ENCODE measurements at regions not wholly inside any gene's neighbourhood (a gene's known extent, or its start where the extent isn't known, plus 50 kb on each side); places are given as distances from the start of the nearest gene placed in this dataset.

DNA sequence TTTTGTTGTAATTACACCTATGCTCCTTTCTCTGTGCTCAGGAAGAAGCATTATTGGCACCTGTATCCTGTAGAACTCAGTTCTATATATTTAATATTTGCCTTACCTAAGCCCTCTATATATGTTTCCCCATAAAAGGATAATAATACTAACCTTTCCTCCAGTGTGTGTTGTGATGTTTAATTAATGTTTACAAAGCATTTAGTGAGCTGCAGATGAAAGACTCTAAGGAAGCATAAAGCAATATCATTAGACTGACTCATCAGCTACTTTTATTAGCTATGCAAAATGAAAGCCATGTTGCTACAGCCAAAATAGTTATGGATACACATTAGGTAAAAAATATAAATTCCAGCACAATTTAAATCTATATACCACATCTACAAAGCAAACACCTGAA is 93.6 kb upstream of the PTPN13 start:
- intact Hi-C loops (cut with micrococcal nuclease), result no loop called here
- TF ChIP-seq JUN (IDR thresholded peaks at IDR 0.05; ENCODE audit: borderline replicate concordance, insufficient read depth, insufficient read length, low read depth), result no peak
- TF ChIP-seq POLR2AphosphoS5 (IDR thresholded peaks at IDR 0.05; ENCODE audit: insufficient read depth, low read depth, low read length), result no peak
- no peak for TF ChIP-seq POLR2A (IDR thresholded peaks at IDR 0.05; ENCODE audit: low read depth, low read length)
- no peak for TF ChIP-seq MYC (IDR thresholded peaks at IDR 0.05; ENCODE audit: low read depth, low read length)
- TF ChIP-seq EZH2 (IDR thresholded peaks at IDR 0.05; ENCODE audit: borderline replicate concordance, low read depth, low read length, severe bottlenecking), result no peak
- TF ChIP-seq GATA2 (IDR thresholded peaks at IDR 0.05; ENCODE audit: insufficient read depth, insufficient read length, low read depth, low read length), result no peak
- TF ChIP-seq, protein P1, sequence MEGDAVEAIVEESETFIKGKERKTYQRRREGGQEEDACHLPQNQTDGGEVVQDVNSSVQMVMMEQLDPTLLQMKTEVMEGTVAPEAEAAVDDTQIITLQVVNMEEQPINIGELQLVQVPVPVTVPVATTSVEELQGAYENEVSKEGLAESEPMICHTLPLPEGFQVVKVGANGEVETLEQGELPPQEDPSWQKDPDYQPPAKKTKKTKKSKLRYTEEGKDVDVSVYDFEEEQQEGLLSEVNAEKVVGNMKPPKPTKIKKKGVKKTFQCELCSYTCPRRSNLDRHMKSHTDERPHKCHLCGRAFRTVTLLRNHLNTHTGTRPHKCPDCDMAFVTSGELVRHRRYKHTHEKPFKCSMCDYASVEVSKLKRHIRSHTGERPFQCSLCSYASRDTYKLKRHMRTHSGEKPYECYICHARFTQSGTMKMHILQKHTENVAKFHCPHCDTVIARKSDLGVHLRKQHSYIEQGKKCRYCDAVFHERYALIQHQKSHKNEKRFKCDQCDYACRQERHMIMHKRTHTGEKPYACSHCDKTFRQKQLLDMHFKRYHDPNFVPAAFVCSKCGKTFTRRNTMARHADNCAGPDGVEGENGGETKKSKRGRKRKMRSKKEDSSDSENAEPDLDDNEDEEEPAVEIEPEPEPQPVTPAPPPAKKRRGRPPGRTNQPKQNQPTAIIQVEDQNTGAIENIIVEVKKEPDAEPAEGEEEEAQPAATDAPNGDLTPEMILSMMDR (IDR thresholded peaks at IDR 0.05; ENCODE audit: extremely low read depth in 1 of 2, insufficient read depth in 1 of 2, low read depth in 1 of 2, low read length in 2 of 2), result no peak
- TF ChIP-seq, protein P2, sequence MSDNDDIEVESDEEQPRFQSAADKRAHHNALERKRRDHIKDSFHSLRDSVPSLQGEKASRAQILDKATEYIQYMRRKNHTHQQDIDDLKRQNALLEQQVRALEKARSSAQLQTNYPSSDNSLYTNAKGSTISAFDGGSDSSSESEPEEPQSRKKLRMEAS (IDR thresholded peaks at IDR 0.05; ENCODE audit: insufficient read depth, insufficient read length), result no peak
- no peak for TF ChIP-seq FOS (IDR thresholded peaks at IDR 0.05; ENCODE audit: borderline replicate concordance, insufficient read depth, low read length)
- Histone ChIP-seq H3K79me2 (ENCODE audit: control insufficient read depth, insufficient read depth, low read length) (no peaks in the 10 kb centered on the region), H3K4me3 (replicated peaks in 1 of 3; ENCODE audit: insufficient read depth in 1 of 3, low read depth in 1 of 3, low read length in 3 of 3) (no peak overlapping the region), H3K4me1 (ENCODE audit: control insufficient read depth, extremely low read depth, insufficient read depth, low read length) (no peaks in the 10 kb centered on the region), H3K27me3 (ENCODE audit: control insufficient read depth in 2 of 2, insufficient read depth in 2 of 2, low read length in 2 of 2) (no peaks in the 10 kb centered on the region), H3K9ac (replicated peaks; ENCODE audit: extremely low read depth, insufficient read depth, low read length) (no peak overlapping the region), H2AFZ (ENCODE audit: low read depth, low read length) (no peak overlapping the region), H3K9me3 (replicated peaks; ENCODE audit: control insufficient read depth, insufficient read depth, low read length) (no peaks in the 10 kb centered on the region), H3K9me1 (replicated peaks; ENCODE audit: control insufficient read depth, extremely low read depth, insufficient read depth, low read length) (no peaks in the 10 kb centered on the region), H3K27ac (ENCODE audit: insufficient read depth, low read depth, low read length) (no peak overlapping the region), H3K36me3 (ENCODE audit: control insufficient read depth in 2 of 2, extremely low read depth in 1 of 2, insufficient read depth in 2 of 2, low read length in 2 of 2) (no peaks in the 10 kb centered on the region), H4K20me1 (replicated peaks; ENCODE audit: control insufficient read depth, extremely low read depth, insufficient read depth, low read length) (no peaks in the 10 kb centered on the region), H3K4me2 (ENCODE audit: insufficient read depth, low read length) (no peak overlapping the region)
- ChIA-PET CTCF (interaction anchor here (0.6 to 8.9 kb wide), 10 partner anchors 8 to 870 kb away, joined by 3 to 133 read pairs (median 6); no protein-coding TSS in a partner anchor), POLR2A (interaction anchor here (0.7 kb wide), 1 partner anchor 393 kb away, joined by 6 read pairs; no protein-coding TSS in a partner anchor)
- no TSS peak for BruUV-seq (replicated peaks)
- no peak for DNase-seq (ENCODE audit: low read depth, low spot score)
- dilution Hi-C loops (cut with MboI; ENCODE audit: extremely low pct_ligation_motif_present, low sequenced_read_pairs), result no loop called here
- FAIRE-seq, result no peak
